LNCAP (cell line): ENCODE measurements at regions not wholly inside any gene's neighbourhood (a gene's known extent, or its start where the extent isn't known, plus 50 kb on each side); places are given as distances from the start of the nearest gene placed in this dataset.

ENCODE experiments used
- TF ChIP-seq, protein P1 (sequence below): fragments of 450-650 bp; IDR thresholded peaks from 2 replicates; pipeline ENCODE4 v1.5.1; 2017; ENCODE audit warnings: mild to moderate bottlenecking

DNA sequence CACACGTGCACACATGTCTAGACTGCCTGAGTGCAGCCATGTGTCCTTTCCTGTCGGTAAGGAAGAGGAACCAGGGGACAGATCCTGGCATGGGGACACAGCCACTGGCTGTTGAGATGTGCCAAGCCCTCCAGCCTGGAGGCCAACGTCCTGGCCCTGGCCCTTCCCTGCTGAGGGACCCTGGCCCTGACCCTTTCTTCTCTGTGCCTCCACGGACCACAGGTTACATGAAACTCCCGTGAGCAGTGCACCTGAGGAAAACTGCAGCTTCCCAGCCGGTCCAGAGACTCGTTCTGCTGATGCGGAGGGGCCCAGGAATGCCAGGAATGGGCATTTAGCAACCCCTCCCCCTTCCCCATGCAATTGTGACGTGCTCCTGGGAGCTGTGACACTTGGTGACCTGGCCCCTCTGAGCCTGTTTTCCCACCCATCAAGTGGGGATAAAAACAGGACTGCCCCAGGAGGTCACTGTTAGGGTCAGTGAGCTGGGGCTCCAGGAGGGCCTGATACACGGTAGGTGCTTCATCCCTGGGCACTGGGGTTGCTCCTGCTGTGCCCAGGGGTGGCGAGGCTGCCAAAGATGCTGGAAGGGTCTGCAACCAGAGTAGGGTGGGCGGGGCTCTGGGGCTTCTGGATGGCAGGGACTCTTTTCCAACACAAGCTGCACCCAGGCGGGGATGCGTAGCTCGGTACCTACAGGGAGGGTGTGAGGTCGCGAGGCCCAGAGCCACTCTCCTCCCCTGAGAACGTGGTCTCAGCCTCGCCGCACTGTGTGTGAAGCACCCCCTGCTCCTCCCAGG lies 151.5 kb downstream of the C9orf50 start:
- TF ChIP-seq, protein P1, sequence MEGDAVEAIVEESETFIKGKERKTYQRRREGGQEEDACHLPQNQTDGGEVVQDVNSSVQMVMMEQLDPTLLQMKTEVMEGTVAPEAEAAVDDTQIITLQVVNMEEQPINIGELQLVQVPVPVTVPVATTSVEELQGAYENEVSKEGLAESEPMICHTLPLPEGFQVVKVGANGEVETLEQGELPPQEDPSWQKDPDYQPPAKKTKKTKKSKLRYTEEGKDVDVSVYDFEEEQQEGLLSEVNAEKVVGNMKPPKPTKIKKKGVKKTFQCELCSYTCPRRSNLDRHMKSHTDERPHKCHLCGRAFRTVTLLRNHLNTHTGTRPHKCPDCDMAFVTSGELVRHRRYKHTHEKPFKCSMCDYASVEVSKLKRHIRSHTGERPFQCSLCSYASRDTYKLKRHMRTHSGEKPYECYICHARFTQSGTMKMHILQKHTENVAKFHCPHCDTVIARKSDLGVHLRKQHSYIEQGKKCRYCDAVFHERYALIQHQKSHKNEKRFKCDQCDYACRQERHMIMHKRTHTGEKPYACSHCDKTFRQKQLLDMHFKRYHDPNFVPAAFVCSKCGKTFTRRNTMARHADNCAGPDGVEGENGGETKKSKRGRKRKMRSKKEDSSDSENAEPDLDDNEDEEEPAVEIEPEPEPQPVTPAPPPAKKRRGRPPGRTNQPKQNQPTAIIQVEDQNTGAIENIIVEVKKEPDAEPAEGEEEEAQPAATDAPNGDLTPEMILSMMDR: no peak

DNA sequence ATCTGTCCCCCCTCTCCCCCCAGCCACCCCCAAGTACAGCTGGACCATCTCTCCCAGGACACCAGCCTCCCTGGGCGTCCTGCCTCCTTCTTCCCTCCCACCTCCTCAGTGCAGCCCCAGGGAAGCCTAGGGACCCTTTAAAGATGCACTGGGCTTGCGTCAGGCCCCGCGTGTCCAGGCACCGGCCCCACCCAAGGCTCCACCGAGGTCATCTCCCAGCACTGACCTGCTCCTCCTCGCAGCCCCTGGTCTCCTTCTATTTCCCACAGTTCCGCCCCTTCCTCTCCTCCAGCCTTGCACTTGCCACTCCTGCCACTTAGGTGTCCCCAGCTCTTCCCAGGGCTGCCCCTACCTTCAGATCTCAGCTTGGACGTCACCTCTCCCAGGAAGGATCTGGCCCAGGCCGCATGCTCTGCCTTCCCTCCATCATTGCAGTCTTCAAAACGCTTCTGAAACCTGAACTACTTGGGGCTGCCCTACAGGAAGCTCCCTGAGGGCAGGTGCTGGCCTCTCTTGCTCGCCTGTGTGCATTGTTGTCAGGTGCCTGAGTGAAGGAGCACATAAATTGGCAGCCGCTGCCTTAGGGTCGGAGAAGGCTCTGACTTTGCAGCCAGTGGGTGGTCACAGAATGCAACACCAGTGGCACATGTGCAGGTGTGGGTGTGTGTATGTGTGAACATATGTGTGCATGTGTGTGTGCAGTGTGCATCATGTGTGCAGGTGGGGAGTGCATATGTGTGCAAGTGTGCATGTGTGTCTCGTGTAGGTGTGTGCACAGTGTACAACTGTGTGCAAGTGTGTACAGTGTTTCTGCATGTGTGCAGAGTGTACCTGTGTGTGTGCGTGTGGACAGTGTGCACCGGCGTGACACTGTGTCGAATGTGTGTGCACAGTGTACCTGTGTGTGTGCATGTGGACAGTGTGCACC lies 152.9 kb downstream of the C9orf50 start:
- TF ChIP-seq, protein P1: no peak

DNA sequence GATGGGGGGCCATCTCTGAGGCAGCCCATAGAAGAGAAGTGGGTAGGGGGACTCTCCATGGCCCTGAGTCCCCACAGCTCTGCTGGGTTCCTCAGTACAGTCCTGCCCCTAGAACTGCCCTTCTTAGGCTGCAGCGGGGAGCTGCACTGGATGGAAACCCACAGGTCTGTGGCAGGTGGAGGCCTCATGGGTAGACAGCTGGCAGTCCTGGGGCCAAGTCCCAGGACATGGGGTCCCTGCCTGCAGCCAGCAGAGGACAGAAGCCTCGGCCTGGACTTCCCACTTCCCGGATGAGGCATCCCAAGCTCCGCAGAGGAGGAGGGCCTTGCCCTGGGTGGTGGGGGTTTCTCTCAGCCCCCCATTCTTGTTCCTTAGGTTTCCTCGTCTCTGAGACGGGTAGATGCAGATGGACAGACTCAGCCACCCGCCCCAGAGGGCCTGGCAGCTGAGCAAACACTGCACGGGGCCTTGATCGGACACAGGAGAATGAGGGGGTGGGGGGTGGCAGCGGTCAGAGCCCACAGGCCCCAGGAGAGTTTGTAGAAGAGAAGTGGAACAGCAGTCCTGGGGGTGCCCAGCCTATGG lies 153.8 kb downstream of the C9orf50 start:
- TF ChIP-seq, protein P1: no peak

DNA sequence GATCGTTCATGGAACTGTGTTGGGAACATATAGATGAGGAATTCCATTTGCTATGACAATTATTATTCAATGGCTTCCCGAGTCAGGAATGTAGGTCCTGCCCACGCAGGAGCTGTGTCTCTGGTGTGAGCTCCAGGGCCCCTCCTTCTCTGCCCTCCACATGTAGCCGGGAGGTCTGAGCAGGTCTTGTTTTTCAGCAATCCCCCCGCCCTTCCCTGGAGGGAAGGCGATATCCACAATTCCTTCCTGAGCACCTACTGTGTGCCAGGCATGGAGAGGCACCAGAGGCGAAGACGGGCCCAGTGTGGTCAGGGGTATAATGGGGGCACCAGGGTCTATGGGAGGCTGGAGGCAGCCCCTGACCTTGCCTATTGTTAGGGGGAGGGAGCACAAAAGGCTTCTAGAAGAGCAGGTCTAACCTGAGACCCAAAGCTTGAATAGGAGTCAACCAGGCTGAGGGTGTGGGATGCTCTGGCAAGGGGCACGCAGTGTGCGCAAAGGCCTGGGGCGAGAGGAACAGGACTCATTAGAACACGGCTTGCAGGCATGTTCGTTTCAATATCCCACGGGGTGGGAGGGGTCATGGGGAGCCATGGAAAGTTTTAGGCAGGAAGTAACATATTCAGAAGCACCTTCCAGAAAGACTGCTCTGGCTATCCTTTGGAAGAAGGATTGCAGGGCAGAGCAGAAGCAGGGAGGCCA lies 154.9 kb downstream of the C9orf50 start:
- TF ChIP-seq, protein P1: no peak

DNA sequence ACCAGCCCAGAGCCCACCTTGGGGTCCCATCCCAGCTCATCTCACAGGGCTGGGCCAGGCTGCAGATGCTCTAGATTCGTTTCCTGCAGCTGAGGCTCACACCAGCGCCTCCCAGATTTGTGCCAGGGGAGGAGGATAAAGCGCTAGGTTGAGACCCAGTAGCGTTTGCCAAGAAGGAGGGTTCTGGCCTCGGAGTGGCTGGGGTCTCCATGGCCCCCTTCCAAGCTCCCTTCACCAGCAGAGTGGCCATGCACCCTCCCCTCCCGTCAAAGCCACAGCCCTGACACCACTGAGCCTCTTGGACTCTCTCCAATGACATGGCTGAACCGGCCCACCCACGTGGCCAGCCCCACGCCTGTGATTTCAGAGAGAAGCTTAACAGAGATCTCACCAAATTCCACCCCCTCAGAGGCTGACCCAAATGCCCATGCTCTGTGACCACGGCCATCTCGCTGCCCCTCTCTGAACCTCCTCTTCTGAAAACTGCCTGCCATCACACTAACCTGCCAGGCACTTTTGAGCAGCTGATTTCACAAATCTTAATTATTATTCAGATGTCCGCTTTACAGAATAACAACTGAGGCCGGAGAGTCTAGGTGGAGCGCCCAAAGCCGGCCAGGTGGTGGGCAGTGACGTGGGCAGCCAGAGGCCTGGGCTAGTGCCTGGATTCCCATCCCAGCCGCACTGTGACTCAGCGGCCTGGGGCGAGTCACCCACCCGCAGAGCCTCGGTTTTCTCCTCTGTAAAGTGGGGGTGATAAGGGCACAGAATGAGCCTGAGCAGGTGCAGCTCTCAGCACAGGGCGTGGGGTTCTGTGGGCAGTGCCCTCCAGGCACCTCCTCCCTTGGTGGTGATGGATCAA lies 155.7 kb downstream of the C9orf50 start:
- TF ChIP-seq, protein P1: no peak

DNA sequence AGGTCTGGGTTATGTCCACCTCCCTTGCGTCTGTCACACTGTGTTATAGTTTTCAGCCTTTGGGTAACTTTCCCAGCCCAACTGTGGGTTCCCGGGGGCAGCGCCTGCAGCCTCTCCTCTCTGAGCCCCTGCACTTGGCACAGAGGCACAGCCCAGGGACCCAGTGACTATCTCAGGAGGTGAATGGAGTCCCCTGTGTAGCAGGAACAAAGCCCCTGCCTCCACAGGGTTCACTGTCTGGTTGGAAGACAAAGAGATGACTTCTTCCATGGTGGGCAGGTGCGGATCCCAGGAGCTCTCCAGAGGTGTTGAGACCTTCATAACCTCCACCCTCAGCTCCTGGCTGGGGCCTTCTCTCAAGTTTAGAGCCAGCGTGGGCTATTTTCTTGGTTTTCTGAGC lies 156.9 kb downstream of the C9orf50 start:
- TF ChIP-seq, protein P1: no peak
